ENCODE measurements at regions not wholly inside any gene's neighbourhood (a gene's known extent, or its start where the extent isn't known, plus 50 kb on each side); places are given as distances from the start of the nearest gene placed in this dataset.

DNA sequence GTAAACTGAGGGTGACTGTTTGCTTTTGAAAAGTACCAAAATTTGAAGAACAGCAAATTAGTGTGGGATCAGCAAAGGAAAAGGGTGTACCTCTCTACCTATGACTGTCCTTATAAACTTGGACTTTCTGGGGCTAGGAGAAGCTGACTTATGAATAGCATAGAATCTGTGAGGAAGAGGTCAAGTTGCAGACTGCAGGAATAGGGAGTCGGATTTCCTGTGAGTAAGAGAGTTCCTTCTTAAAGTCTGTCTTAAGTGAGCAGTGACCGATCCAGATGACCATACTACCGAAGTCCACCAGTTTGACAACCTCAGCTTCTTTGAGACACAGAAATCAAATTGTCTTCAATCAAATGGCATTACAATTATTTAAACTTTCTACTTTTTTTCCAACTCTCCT lies 708.7 kb downstream of the UTRN start:
- H3K4me3 ChIP-seq (ENCODE audit: low read length), result no peak overlapping the region

DNA sequence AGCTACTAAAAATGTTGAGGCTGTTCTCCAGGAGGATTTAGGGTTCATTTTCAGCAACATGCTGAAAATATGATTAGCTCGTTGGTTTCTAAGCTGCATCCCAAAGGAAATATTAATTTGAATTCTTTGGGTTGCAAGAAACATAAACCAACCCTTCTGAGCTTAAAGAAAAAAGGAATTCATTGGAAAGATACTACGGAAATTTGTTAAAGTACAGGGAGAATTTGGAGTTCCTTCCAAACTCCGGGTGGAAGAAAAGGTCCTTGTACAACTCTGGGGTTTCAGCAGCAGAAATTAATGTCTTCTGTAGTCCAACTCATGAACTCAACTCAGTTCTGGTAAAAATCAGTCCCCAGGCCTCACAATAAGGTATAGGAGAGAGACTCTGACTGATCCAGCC lies 712.9 kb downstream of the UTRN start:
- Mint-ChIP-seq H3K4me1 (no peaks in the 10 kb centered on the region), H3K9me3 (no peaks in the 10 kb centered on the region), H3K4me3 (no peak overlapping the region), H3K27me3 (peaks cover 5 to 45% of the 10 kb centered on the region in 2 donors), H3K36me3 (no peaks in the 10 kb centered on the region), H3K27ac (no peak overlapping the region)
- Histone ChIP-seq H3K9me3 (ENCODE audit: low read length) (no peaks in the 10 kb centered on the region), H3K27ac (ENCODE audit: low read depth, low read length) (no peak overlapping the region), H3K4me3 (ENCODE audit: low read length) (no peak overlapping the region), H3K27me3 (ENCODE audit: insufficient read depth, low read length, poor library complexity, severe bottlenecking) (no peaks in the 10 kb centered on the region), H3K4me1 (ENCODE audit: insufficient read depth, low read length) (no peaks in the 10 kb centered on the region), H3K36me3 (ENCODE audit: insufficient read depth, low read length) (no peaks in the 10 kb centered on the region)
- CTCF ChIA-PET, result no interaction called here
- POLR2A ChIA-PET, result no interaction called here
- DNase-seq, result no peak

More for the DNA sequence above, 708.7 kb downstream of the UTRN start:
- no peaks in the 10 kb centered on the region for H3K4me1 ChIP-seq (ENCODE audit: insufficient read depth, low read length)
- H3K27ac ChIP-seq (ENCODE audit: low read depth, low read length), result no peak overlapping the region
- no peaks in the 10 kb centered on the region for H3K4me1 Mint-ChIP-seq
- H3K9me3 ChIP-seq (ENCODE audit: low read length), result no peaks in the 10 kb centered on the region
- no peaks in the 10 kb centered on the region for H3K27me3 ChIP-seq (ENCODE audit: insufficient read depth, low read length, poor library complexity, severe bottlenecking)
- H3K36me3 ChIP-seq (ENCODE audit: insufficient read depth, low read length), result no peaks in the 10 kb centered on the region
- H3K27me3 Mint-ChIP-seq, result peaks cover 17 to 67% of the 10 kb centered on the region in 2 donors
- no peak overlapping the region for H3K27ac Mint-ChIP-seq
- no peak overlapping the region for H3K4me3 Mint-ChIP-seq
- CTCF ChIA-PET, result interaction anchor here (0.6 kb wide), 1 partner anchor 648 kb away, joined by 3 read pairs; no protein-coding TSS in a partner anchor
- no peak for DNase-seq
- no peaks in the 10 kb centered on the region for H3K36me3 Mint-ChIP-seq
- H3K9me3 Mint-ChIP-seq, result no peaks in the 10 kb centered on the region
- POLR2A ChIA-PET, result no interaction called here

DNA sequence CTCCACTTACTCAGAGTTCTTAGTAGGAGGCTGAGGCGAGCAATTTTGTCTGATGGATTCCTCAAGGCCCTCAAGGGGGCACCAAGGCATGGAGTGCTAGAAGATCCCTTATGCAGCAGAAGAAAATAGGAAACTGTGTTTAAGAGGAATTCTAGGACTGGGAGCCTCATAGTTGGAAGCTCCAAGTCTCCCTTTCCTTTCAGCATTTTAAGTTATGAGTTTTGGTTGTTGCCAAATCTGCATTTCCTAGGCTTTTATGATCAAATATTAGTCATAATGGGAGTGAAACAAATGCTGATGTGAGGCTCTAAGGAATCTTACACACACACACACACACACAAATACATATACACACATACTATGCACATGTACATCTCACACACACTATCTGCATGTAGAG lies 714.0 kb downstream of the UTRN start:
- H3K9me3 Mint-ChIP-seq, result no peaks in the 10 kb centered on the region

DNA sequence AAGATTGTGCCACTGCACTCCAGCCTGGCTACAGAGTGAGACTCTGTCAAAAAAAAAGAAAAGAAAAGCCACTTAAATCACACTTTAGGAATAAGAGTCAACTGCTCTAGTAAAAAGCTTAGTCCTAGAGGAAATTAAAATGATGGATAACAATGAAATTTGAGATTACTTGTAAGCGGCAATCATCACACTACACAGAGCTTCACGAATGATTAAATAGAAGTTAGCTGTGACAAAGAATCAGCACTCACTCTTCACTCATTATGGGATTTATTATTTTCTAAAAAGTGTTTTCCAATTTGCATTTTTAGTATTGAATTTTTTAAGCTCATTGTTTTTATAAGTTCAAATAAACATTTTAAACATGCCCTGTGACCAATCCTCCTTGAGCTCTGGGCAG lies 718.0 kb downstream of the UTRN start:
- POLR2A ChIA-PET, result no interaction called here
- H3K4me3 ChIP-seq (ENCODE audit: low read length), result no peak overlapping the region

More for the DNA sequence above, 714.0 kb downstream of the UTRN start:
- H3K9me3 ChIP-seq (ENCODE audit: low read length), result no peaks in the 10 kb centered on the region
- no peak overlapping the region for H3K4me3 ChIP-seq (ENCODE audit: low read length)
- Mint-ChIP-seq H3K27ac (no peak overlapping the region), H3K27me3 (peaks cover 5 to 35% of the 10 kb centered on the region in 2 donors), H3K36me3 (no peaks in the 10 kb centered on the region), H3K4me1 (no peaks in the 10 kb centered on the region), H3K4me3 (no peak overlapping the region)
- no peak overlapping the region for H3K27ac ChIP-seq (ENCODE audit: low read depth, low read length)
- DNase-seq, result no peak
- no peaks in the 10 kb centered on the region for H3K27me3 ChIP-seq (ENCODE audit: insufficient read depth, low read length, poor library complexity, severe bottlenecking)
- H3K36me3 ChIP-seq (ENCODE audit: insufficient read depth, low read length), result no peaks in the 10 kb centered on the region
- H3K4me1 ChIP-seq (ENCODE audit: insufficient read depth, low read length), result no peaks in the 10 kb centered on the region
- CTCF ChIA-PET, result no interaction called here
- POLR2A ChIA-PET, result no interaction called here

DNA sequence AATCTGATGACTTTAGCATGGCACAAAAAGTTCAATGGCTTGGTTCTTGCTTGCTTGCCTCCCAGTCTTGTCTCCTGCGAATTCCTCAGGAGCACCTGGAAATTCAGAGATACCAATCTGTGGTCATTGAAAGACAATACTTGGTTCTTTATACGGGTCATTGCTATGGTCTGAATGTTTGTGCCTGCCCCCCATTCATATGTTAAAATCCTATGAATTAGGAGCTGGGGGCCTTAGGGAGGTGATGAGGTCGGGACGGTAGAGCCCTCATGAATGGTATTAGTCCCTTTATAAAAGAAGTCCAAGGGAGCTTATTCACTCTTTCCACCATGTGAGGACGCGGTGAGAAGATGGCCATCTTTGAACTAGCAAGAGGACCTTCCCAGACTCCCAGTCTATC lies 721.8 kb downstream of the UTRN start:
- no peak overlapping the region for H3K27ac Mint-ChIP-seq
- no peaks in the 10 kb centered on the region for H3K36me3 ChIP-seq (ENCODE audit: insufficient read depth, low read length)
- CTCF ChIA-PET, result no interaction called here

More for the DNA sequence above, 718.0 kb downstream of the UTRN start:
- no peaks in the 10 kb centered on the region for H3K9me3 ChIP-seq (ENCODE audit: low read length)
- H3K4me3 Mint-ChIP-seq, result no peak overlapping the region
- no peak overlapping the region for H3K27ac ChIP-seq (ENCODE audit: low read depth, low read length)
- H3K27me3 ChIP-seq (ENCODE audit: insufficient read depth, low read length, poor library complexity, severe bottlenecking), result no peaks in the 10 kb centered on the region
- H3K27ac Mint-ChIP-seq, result no peak overlapping the region
- H3K36me3 Mint-ChIP-seq, result no peaks in the 10 kb centered on the region
- H3K9me3 Mint-ChIP-seq, result no peaks in the 10 kb centered on the region
- H3K4me1 ChIP-seq (ENCODE audit: insufficient read depth, low read length), result no peaks in the 10 kb centered on the region
- H3K4me1 Mint-ChIP-seq, result no peaks in the 10 kb centered on the region
- peaks cover 2 to 34% of the 10 kb centered on the region in 2 donors for H3K27me3 Mint-ChIP-seq
- CTCF ChIA-PET, result interaction anchor here (0.6 kb wide), 1 partner anchor 161 kb away, joined by 3 read pairs; no protein-coding TSS in a partner anchor
- H3K36me3 ChIP-seq (ENCODE audit: insufficient read depth, low read length), result no peaks in the 10 kb centered on the region
- DNase-seq, result no peak

DNA sequence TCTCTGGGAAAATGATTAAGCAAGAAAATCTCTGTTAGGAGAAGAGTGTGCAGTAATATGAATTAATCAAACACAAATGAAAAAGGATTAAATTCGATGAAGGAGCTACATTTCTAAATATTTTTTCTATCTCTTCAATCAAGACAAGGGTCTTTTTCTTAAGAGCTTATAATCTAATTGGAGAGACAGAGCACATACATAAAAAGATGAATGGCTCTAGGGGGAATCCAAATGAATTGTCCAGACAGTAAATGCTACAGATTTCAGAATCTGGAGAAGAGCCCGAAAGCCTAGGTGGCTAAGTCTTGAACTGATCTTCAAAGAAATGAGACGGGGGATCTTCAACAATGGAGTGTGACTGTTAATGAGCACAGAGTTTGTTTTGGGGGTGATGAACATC lies 723.6 kb downstream of the UTRN start:
- no peaks in the 10 kb centered on the region for H3K36me3 Mint-ChIP-seq
- H3K27ac Mint-ChIP-seq, result no peak overlapping the region
- H3K27ac ChIP-seq (ENCODE audit: low read depth, low read length), result no peak overlapping the region
- no peak for DNase-seq
- no peaks in the 10 kb centered on the region for H3K4me1 Mint-ChIP-seq
- no peaks in the 10 kb centered on the region for H3K9me3 Mint-ChIP-seq
- H3K27me3 ChIP-seq (ENCODE audit: insufficient read depth, low read length, poor library complexity, severe bottlenecking), result no peaks in the 10 kb centered on the region
- H3K27me3 Mint-ChIP-seq, result peaks cover 3 to 29% of the 10 kb centered on the region in 2 donors
- no peak overlapping the region for H3K4me3 ChIP-seq (ENCODE audit: low read length)
- ChIA-PET POLR2A (no interaction called here), CTCF (interaction anchor here (0.6 to 1.3 kb wide), 2 partner anchors 14 to 21 kb away, joined by 3 read pairs; no protein-coding TSS in a partner anchor)
- H3K4me3 Mint-ChIP-seq, result no peak overlapping the region
- H3K36me3 ChIP-seq (ENCODE audit: insufficient read depth, low read length), result no peaks in the 10 kb centered on the region
- no peaks in the 10 kb centered on the region for H3K4me1 ChIP-seq (ENCODE audit: insufficient read depth, low read length)
- no peaks in the 10 kb centered on the region for H3K9me3 ChIP-seq (ENCODE audit: low read length)

More for the DNA sequence above, 721.8 kb downstream of the UTRN start:
- no peak overlapping the region for H3K4me3 ChIP-seq (ENCODE audit: low read length)
- Mint-ChIP-seq H3K36me3 (no peaks in the 10 kb centered on the region), H3K4me3 (no peak overlapping the region), H3K4me1 (no peaks in the 10 kb centered on the region), H3K9me3 (no peaks in the 10 kb centered on the region), H3K27me3 (peaks cover 3 to 29% of the 10 kb centered on the region in 2 donors)
- DNase-seq, result no peak
- no peak overlapping the region for H3K27ac ChIP-seq (ENCODE audit: low read depth, low read length)
- H3K4me1 ChIP-seq (ENCODE audit: insufficient read depth, low read length), result no peaks in the 10 kb centered on the region
- H3K9me3 ChIP-seq (ENCODE audit: low read length), result no peaks in the 10 kb centered on the region
- POLR2A ChIA-PET, result no interaction called here
- H3K27me3 ChIP-seq (ENCODE audit: insufficient read depth, low read length, poor library complexity, severe bottlenecking), result no peaks in the 10 kb centered on the region

DNA sequence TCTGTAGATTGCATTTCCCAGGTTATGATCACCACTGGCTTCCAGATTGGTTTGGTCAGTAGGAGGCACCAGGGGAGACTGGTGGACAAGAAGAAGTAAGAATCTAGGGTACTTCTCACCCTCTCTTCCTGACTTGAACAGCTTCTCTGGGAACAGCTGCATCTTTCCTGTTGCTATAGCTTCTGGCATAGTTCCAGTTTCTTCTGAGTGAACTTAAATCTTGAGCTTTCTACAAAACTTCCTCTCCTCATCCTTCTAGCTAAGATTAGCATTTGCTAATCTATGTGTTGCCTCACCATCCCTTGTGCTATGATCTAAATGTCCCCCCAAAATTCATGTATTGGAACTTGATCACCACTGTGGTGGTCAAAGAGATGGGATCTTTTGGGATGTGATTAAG lies 724.6 kb downstream of the UTRN start:
- Histone ChIP-seq H3K27me3 (ENCODE audit: insufficient read depth, low read length, poor library complexity, severe bottlenecking) (no peaks in the 10 kb centered on the region), H3K9me3 (ENCODE audit: low read length) (no peaks in the 10 kb centered on the region), H3K4me3 (ENCODE audit: low read length) (no peak overlapping the region), H3K4me1 (ENCODE audit: insufficient read depth, low read length) (no peaks in the 10 kb centered on the region), H3K27ac (ENCODE audit: low read depth, low read length) (no peak overlapping the region), H3K36me3 (ENCODE audit: insufficient read depth, low read length) (no peaks in the 10 kb centered on the region)
- no peaks in the 10 kb centered on the region for H3K36me3 Mint-ChIP-seq
- peaks cover 3 to 29% of the 10 kb centered on the region in 2 donors for H3K27me3 Mint-ChIP-seq
- ChIA-PET POLR2A (no interaction called here), CTCF (interaction anchor here (1.3 kb wide), 1 partner anchor 20 kb away, joined by 3 read pairs; no protein-coding TSS in a partner anchor)
- H3K4me3 Mint-ChIP-seq, result no peak overlapping the region
- DNase-seq, result no peak
- H3K27ac Mint-ChIP-seq, result no peak overlapping the region
- no peaks in the 10 kb centered on the region for H3K9me3 Mint-ChIP-seq
- H3K4me1 Mint-ChIP-seq, result no peaks in the 10 kb centered on the region

DNA sequence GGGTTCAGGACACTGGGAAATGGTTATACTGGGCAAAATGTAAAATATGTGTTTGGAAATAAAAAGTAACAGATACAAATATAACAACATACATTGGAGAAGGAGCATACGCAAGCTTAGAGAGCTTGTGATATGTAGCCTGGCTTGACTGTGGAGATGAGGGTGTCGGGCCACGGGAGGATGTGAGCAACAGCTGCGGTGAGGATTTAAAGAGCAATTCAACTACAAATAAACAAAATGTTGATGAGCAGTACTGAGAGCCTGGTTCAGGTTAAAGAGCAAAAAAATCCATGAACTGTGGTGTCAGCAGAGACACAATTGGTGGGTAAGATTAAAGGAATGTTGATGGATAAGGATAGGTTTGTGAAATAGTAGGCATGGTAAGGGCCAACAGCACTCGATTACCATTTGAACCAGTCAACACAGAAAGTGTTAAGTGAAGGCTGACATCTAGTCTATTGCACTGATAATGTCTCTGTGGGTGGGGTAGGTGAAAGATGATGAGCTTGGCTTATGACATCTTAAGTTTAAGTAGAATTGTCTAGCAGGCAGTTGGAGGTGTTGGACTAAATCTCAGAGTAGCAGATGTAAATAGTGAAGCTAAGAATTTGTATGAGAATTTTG lies 723.2 kb downstream of the EPM2A start:
- Histone ChIP-seq H3K27me3 (ENCODE audit: insufficient read depth, low read length, poor library complexity, severe bottlenecking) (no peaks in the 10 kb centered on the region), H3K4me1 (ENCODE audit: insufficient read depth, low read length) (no peaks in the 10 kb centered on the region), H3K4me3 (ENCODE audit: low read length) (no peak overlapping the region), H3K27ac (ENCODE audit: low read depth, low read length) (no peak overlapping the region), H3K36me3 (ENCODE audit: insufficient read depth, low read length) (no peaks in the 10 kb centered on the region), H3K9me3 (ENCODE audit: low read length) (no peaks in the 10 kb centered on the region)
- H3K4me3 Mint-ChIP-seq, result no peak overlapping the region
- H3K36me3 Mint-ChIP-seq, result no peaks in the 10 kb centered on the region
- H3K27me3 Mint-ChIP-seq, result peaks cover 3 to 16% of the 10 kb centered on the region in 2 donors
- no peak for DNase-seq
- CTCF ChIA-PET, result no interaction called here
- no peaks in the 10 kb centered on the region for H3K4me1 Mint-ChIP-seq
- POLR2A ChIA-PET, result no interaction called here
- no peaks in the 10 kb centered on the region for H3K9me3 Mint-ChIP-seq
- no peak overlapping the region for H3K27ac Mint-ChIP-seq

All from CD8-positive, alpha-beta memory T cell (primary cell).